ENCODE measurements at regions not wholly inside any gene's neighbourhood (a gene's known extent, or its start where the extent isn't known, plus 50 kb on each side); places are given as distances from the start of the nearest gene placed in this dataset.
A peak's percentile ranks its signal among the peaks of the same experiment; 100 is the strongest.

GRCh38 chr7:130931423-130931822, 197.4 kb upstream of the KLF14 start:
- no peak for DNase-seq

- no peak for DNase-seq
Observed at GRCh38 chr7:130932088-130932487, 198.1 kb upstream of the KLF14 start.

- no peak for DNase-seq
Observed at GRCh38 chr7:130932667-130933432, 198.8 kb upstream of the KLF14 start.

GRCh38 chr7:130933919-130934318, 199.9 kb upstream of the KLF14 start:
- no peak for DNase-seq

GRCh38 chr7:130935564-130936157, 201.7 kb upstream of the KLF14 start:
- DNase-seq, result no peak

- DNase-seq, result no peak
Observed at GRCh38 chr7:130936202-130936931, 202.4 kb upstream of the KLF14 start.

GRCh38 chr7:130937016-130937415, 203.0 kb upstream of the KLF14 start:
- DNase-seq, result no peak

GRCh38 chr7:130937830-130938229, 203.8 kb upstream of the KLF14 start:
- no peak for DNase-seq

- peak; percentile 25 for DNase-seq
Observed at GRCh38 chr7:130938661-130939060, 204.7 kb upstream of the KLF14 start.

- DNase-seq, result peak; percentile 25
Observed at GRCh38 chr7:130939321-130940095, 205.5 kb upstream of the KLF14 start.

GRCh38 chr7:130940326-130940725, 206.3 kb upstream of the KLF14 start:
- peak; percentile 22 for DNase-seq

- DNase-seq, result no peak
Observed at GRCh38 chr7:130940907-130941306, 206.9 kb upstream of the KLF14 start.

GRCh38 chr7:130941322-130942210, 207.6 kb upstream of the KLF14 start:
- DNase-seq, result peak; percentile 19

- DNase-seq, result no peak
Observed at GRCh38 chr7:130942211-130942964, 208.4 kb upstream of the KLF14 start.

- DNase-seq, result peak; percentile 67
Observed at GRCh38 chr7:130943336-130943901, 209.4 kb upstream of the KLF14 start.

GRCh38 chr7:130943981-130944380, 210.0 kb upstream of the KLF14 start:
- no peak for DNase-seq

GRCh38 chr7:130944997-130945396, 211.0 kb upstream of the KLF14 start:
- DNase-seq, result no peak

GRCh38 chr7:130945411-130945811, 211.4 kb upstream of the KLF14 start:
- DNase-seq, result no peak

- no peak for DNase-seq
Observed at GRCh38 chr7:130946114-130946513, 212.1 kb upstream of the KLF14 start.

GRCh38 chr7:130947792-130948580, 214.0 kb upstream of the KLF14 start:
- no peak for DNase-seq
